Stimulated activated naive CD8-positive, alpha-beta T cell treated with anti-CD3 and anti-CD28 coated beads, Interleukin-15, amount 100 ng/mL, for 72 hours (primary cell): ENCODE measurements at regions not wholly inside any gene's neighbourhood (a gene's known extent, or its start where the extent isn't known, plus 50 kb on each side); places are given as distances from the start of the nearest gene placed in this dataset.

ENCODE experiments used
- ATAC-seq: fragments of 150-1000 bp; cut with Tn5 transposase; 2 replicates; pipeline ENCODE4 v1.10.0; 2021; ENCODE audit warnings: mild to moderate bottlenecking, moderate library complexity
- DNase-seq, 2 donors: peaks; one replicate each; pipeline ENCODE4 v3.0.0; 2021 to 2022
- H3K27ac Mint-ChIP-seq, 2 donors: one replicate each; pipeline ENCODE4 v1.8.0; 2022; ENCODE audit warnings: mild to moderate bottlenecking in 2 of 2, mixed read lengths in 2 of 2, moderate library complexity in 2 of 2
- H3K27me3 Mint-ChIP-seq: one replicate; pipeline ENCODE4 v1.8.0; 2022; ENCODE audit warnings: mixed read lengths
- H3K4me1 Mint-ChIP-seq: one replicate; pipeline ENCODE4 v1.8.0; 2022; ENCODE audit warnings: mild to moderate bottlenecking, mixed read lengths
- H3K4me3 Mint-ChIP-seq, 2 donors: one replicate each; pipeline ENCODE4 v1.8.0; 2022; ENCODE audit warnings: mild to moderate bottlenecking in 2 of 2, mixed read lengths in 2 of 2, moderate library complexity in 1 of 2
- H3K9me3 Mint-ChIP-seq, 2 donors: one replicate each; pipeline ENCODE4 v1.8.0; 2022; ENCODE audit warnings: mixed read lengths in 2 of 2

DNA sequence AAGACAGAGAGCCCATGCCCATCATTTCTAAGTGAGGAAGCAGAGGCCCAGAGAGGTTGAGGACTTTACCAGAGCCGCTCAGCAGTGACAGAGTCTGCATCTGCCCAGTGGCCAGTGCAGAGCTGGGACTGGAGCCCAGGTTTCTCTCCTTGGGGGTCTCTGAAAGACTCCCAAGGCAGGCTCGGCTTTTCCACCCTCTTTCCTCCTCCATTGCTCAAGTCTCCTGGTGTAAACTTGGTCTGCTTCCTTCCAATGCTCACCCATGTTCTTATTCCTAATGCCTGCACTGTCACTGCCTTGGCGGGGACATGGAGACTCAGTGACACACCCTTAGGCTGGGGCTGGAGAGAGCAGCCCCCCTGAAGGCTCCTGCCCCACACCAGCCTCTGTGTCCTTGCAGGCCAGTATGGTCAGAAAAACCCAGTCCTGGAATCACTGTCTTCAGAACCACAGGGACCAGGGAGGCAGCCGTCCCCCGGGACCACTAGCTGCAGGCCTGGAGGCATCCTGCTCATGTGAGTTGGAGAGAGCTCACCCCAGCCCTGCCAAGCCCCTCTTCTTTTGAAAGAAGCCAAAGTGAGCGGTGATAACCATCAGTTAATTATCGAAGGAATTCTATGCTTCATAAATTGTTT, 211.0 kb upstream of the ZNF536 start:
- Mint-ChIP-seq H3K27ac (no peak overlapping the region), H3K27me3 (peaks cover 4% of the 10 kb centered on the region), H3K4me3 (no peak overlapping the region), H3K9me3 (peaks cover 4 to 9% of the 10 kb centered on the region in 2 donors), H3K4me1 (no peaks in the 10 kb centered on the region)
- no peak for DNase-seq
- ATAC-seq, result no peak

DNA sequence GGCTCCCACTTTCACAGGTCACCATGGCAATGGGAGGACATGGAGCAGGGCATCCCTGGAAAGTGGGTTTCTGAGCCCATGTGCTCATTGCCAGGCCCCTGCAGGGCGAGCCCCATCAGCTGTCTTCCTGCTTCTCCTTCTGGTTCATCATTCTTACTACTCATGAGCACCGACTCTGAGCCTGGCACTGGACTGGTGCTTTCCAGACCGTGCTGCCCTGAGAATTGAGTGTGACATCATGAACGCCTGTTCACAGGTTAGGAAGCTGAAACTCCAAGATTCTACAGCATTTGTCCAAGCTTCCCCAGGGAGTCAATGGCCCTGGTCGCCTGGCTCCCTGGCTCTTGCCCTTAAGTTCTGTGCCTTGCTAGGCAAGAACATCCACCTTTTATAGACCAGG, 210.4 kb upstream of the ZNF536 start:
- Mint-ChIP-seq H3K27ac (peak overlapping the region in 1 of 2 donors; percentile 65), H3K4me3 (no peak overlapping the region), H3K4me1 (no peaks in the 10 kb centered on the region), H3K9me3 (peaks cover 4 to 9% of the 10 kb centered on the region in 2 donors), H3K27me3 (no peaks in the 10 kb centered on the region)
- DNase-seq (no peak), ATAC-seq (no peak)

DNA sequence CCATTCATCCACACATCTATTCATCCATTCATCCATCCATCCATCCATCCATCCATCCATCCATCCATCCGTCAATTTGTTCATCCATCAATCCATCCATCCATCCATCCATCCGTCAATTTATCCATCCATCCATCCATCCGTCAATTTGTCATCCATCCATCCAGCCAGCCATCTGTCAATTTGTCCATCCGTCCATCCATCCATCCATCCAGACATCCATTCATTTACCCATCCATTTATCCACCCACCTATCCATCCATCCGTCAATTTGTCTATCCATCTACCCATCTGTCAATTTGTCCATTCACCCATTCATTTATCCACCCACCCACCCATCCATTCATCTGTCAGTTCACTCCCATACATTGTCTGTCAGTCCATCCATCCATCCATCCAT, 209.5 kb upstream of the ZNF536 start:
- DNase-seq, result no peak
- ATAC-seq, result no peak
- Mint-ChIP-seq H3K4me3 (no peak overlapping the region), H3K27me3 (no peaks in the 10 kb centered on the region), H3K4me1 (no peaks in the 10 kb centered on the region), H3K9me3 (peaks cover 4 to 9% of the 10 kb centered on the region in 2 donors), H3K27ac (no peak overlapping the region)

DNA sequence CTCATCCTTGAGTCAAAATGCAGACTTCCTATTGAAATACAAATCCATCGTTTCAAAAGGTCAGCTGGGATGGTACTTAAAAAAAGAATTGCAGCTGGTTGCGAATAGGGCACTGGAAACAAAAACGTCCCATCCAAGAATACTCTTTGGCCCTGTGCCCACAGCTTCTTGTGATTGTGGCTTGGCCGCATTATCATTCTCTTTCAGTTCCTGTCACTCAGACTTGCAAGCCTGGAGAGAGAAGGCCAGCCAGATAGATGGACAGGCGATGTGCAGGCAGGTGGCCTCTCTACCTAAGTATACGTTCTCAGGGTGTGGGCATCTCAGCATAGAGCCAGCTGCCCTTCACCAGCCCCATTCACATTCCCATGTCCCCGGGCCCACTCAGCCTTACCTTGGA, 208.5 kb upstream of the ZNF536 start:
- H3K9me3 Mint-ChIP-seq, result peaks cover 4 to 9% of the 10 kb centered on the region in 2 donors
- H3K4me1 Mint-ChIP-seq, result no peaks in the 10 kb centered on the region

DNA sequence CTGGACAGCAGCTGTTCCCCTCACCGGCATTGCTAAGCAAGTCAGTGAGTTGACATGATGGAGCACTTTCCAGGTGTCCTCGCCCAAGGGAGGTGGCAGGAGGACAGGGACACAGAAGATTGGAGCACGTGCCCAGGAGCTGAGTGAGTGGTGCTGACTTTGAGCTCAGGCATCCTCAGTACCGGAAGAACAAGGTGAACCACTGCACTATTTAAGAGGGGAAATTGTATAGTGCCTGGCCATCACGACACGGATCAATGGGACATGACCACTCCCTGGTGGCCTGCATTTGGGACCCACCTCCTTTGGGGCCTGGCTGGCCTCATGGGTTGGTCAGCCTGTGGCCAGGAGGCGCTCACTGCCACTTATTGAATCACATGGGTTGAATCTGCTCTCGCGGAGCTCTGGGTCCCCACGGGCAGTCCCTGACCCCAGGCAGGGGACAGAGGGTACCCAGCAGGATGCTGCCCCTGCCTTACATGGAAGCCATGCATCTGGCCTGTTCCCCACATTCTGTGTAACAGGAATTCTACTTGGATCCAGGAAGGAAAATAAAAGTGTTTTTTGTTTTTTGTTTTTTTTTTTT, 206.9 kb upstream of the ZNF536 start:
- H3K27ac Mint-ChIP-seq, result no peak overlapping the region
- ATAC-seq (no peak), DNase-seq (no peak)
- no peak overlapping the region for H3K4me3 Mint-ChIP-seq
- peaks cover 4 to 9% of the 10 kb centered on the region in 2 donors for H3K9me3 Mint-ChIP-seq
- no peaks in the 10 kb centered on the region for H3K27me3 Mint-ChIP-seq
- no peaks in the 10 kb centered on the region for H3K4me1 Mint-ChIP-seq

More for the DNA sequence above, 208.5 kb upstream of the ZNF536 start:
- no peak overlapping the region for H3K27ac Mint-ChIP-seq
- H3K27me3 Mint-ChIP-seq, result no peaks in the 10 kb centered on the region
- no peak for ATAC-seq
- DNase-seq, result no peak
- no peak overlapping the region for H3K4me3 Mint-ChIP-seq

DNA sequence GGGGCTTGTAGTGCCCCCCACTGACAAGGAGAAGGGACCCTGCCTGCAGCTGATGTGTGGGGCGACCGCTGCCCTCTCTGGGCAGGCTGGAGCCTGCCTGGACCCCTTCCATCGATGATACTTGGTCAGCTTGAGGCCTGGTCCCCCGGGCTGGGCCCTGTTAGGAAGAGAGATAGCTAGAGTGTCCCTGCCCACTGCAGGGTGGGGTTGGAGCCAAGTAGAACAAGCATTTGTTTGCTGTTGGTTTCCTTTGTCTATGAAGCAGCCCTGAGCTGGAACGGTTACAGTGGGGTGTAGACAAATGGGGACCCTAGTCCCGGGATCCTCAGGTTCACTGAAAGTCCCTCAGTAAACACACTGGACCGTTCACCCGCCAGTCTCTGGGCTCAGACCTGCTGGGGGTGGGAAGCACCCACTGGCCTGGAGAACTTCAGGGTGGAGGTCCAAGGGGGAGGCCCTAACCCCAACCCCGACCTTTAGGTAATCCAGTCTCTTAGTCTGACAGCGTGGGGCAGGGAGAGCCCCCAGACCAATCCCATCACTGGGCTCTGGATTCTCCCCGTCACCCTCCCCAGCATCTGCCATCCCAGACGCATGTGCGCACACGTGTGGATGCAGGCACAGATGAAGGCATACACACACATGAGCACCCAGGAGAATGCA, 204.8 kb upstream of the ZNF536 start:
- H3K9me3 Mint-ChIP-seq, result peaks cover 4 to 9% of the 10 kb centered on the region in 2 donors
- H3K27me3 Mint-ChIP-seq, result no peaks in the 10 kb centered on the region
- H3K4me3 Mint-ChIP-seq, result no peak overlapping the region
- ATAC-seq (no peak), DNase-seq (no peak)
- no peaks in the 10 kb centered on the region for H3K4me1 Mint-ChIP-seq
- no peak overlapping the region for H3K27ac Mint-ChIP-seq

DNA sequence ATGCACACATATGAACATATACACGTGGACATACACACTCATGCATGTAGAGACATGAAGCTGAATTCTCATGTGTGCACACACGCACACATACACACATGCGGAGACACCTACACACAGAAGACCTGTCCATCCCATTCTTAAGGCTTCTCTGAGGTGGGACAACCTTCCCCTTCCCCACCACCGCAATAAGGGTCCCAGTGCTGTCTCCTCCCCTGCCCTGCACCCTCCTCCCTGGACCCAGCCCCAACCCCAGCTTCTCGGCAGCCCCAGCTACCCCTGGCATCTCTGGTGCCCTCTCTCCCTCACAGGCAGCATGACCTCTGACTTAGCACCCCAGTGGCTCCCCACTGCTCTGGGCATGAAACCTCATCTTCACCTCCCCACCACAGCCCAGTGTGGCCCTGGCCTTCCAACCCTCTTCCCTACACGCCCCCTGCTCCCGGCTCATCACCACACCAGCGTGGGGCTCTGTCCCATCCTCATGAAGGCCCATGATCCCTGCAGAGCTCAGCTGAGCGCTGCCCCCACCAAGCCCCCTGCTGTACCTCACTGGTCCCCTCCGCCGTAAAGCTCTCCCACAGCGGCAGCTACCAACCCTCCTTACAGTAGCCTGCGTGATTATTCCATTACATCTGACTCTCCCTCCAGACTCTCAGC, 204.1 kb upstream of the ZNF536 start:
- Mint-ChIP-seq H3K4me1 (no peaks in the 10 kb centered on the region), H3K4me3 (no peak overlapping the region), H3K9me3 (peaks cover 1 to 4% of the 10 kb centered on the region in 2 donors), H3K27ac (no peak overlapping the region), H3K27me3 (no peaks in the 10 kb centered on the region)
- DNase-seq (no peak), ATAC-seq (no peak)

DNA sequence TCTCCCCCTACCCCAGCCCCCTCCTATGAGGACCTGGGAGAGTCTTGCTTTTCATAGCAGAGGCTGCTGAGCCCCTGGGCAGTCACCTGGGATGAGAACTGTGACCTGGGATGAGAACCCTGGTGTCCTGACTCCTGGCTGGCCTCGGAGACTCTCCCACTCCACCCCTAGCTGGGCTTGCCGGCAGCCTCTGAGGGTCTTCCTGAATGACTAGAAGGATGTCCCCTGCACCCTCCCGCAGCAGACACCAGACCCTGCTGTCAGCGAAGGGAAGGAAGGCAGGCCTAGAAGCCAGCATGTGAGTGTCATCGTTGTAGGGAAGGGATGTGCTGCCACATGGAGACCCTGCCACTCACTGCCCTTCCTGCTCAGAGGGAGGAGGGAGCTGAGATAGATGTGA, 203.4 kb upstream of the ZNF536 start:
- Mint-ChIP-seq H3K9me3 (no peaks in the 10 kb centered on the region), H3K4me3 (no peak overlapping the region), H3K27me3 (no peaks in the 10 kb centered on the region), H3K27ac (no peak overlapping the region), H3K4me1 (no peaks in the 10 kb centered on the region)
- no peak for ATAC-seq
- no peak for DNase-seq

DNA sequence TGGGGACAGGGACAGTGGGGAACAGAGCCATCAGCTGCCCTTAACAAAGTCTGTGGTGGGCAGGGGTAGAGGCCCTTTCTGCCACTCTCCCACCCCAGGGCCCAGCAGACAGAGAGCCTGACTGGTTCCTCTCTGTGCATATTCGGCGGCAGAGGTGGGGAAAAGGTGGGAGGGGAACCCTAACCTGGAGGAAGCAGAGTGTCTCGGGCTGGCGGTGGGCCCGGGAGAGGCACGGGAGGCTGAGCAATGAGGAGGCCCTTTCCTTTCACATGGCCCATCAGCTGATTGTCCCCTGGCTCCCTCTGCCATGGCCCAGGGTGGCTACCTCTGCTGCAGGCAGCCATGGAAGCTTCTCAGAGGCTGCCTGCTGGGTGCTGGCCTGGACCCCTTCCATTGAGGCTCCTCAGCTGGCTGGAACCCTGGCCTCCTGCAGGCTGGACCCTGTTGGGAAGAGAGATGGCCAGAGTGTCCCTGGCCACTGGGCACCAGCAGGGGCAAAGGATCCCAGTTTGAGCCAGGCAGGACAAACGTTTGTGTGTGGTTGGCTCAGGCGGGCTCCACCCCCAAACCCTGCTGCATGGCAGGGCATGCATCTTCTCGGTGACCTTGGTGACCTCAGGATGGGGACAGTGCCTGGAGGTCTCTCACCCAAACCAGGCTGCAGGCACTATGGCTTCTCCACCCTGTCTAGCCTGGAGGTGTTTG, 202.8 kb upstream of the ZNF536 start:
- DNase-seq (no peak), ATAC-seq (no peak)
- H3K4me1 Mint-ChIP-seq, result no peaks in the 10 kb centered on the region
- H3K4me3 Mint-ChIP-seq, result no peak overlapping the region
- no peaks in the 10 kb centered on the region for H3K27me3 Mint-ChIP-seq
- H3K9me3 Mint-ChIP-seq, result no peaks in the 10 kb centered on the region
- no peak overlapping the region for H3K27ac Mint-ChIP-seq

DNA sequence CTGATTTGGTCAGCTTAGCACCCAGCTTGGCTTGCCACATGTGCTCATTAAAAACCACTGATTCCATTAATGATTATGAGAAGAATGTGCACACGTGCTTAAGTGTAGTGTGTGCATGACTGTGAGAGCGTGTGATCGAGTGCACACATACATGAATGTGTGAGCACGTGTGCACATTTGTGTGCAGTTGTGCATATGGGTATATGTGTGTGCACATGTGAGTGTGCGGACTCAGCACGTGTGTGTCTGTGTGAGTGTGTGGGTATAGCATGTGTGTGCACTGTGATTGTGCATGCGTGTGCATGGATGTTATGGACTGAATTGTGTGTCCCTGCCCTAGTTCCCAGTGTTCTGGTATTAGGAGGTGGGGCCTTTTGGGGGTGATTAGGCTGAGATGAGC, 202.1 kb upstream of the ZNF536 start:
- ATAC-seq (no peak), DNase-seq (no peak)
- Mint-ChIP-seq H3K4me1 (no peaks in the 10 kb centered on the region), H3K27me3 (no peaks in the 10 kb centered on the region), H3K9me3 (no peaks in the 10 kb centered on the region), H3K4me3 (no peak overlapping the region), H3K27ac (no peak overlapping the region)

DNA sequence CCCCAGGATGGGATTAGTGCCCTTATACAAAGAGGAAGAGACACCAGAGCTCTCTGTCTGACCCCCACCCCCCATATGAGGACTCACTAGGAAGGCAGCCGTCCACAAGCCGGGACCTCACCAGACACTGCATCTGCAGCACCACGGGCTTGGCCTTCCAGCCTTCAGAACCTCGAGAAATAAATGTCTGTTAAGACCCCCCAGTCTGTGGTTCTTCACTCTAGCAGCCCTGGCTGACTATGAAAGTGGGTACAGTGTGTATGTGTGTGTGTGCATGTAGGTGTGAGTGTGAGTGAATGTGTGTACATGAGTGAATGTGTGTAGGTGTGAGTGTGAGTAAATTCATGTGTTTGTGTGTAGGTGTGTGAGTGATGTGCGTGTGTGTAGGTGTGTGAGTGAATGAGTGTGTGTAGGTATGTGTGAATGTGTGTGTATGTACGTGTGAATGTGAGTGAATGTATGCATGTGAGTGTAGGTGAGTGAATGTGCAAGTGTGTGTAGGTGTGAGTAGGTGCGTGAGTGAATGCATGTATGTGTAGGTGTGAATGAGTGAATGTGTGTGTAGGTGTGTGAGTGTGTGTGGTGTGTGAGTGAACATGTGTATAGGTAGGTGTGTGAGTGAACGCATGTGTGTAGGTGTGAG, 201.6 kb upstream of the ZNF536 start:
- DNase-seq (no peak), ATAC-seq (no peak)
- no peaks in the 10 kb centered on the region for H3K9me3 Mint-ChIP-seq
- H3K27me3 Mint-ChIP-seq, result no peaks in the 10 kb centered on the region
- no peaks in the 10 kb centered on the region for H3K4me1 Mint-ChIP-seq
- no peak overlapping the region for H3K27ac Mint-ChIP-seq
- no peak overlapping the region for H3K4me3 Mint-ChIP-seq

DNA sequence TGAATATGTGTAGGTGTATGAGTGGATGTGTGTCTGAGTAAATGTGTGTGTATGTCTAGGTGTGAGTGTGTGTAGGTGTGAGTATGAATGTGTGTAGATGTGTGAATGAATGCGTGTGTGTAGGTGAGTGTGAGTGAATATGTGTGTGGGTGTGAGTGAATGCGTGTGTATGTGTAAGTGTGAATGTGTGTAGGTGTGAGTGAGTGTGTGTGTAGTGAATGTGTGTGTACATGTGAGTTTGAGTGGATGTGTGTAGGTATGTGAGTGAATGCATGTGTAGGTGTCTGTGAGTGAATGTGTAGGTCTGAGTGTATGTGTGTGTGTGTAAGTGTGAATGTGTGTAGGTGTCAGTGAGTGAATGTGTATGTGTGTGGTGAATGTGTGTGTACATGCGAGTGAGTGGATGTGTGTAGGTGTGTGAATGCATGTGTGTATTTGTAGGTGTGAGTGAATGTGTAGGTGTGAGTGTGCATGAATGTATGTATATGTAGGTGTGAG, 201.0 kb upstream of the ZNF536 start:
- Mint-ChIP-seq H3K4me3 (no peak overlapping the region), H3K9me3 (peaks cover 0 to 2% of the 10 kb centered on the region in 2 donors), H3K27ac (no peak overlapping the region), H3K4me1 (no peaks in the 10 kb centered on the region), H3K27me3 (no peaks in the 10 kb centered on the region)
- ATAC-seq (no peak), DNase-seq (no peak)

DNA sequence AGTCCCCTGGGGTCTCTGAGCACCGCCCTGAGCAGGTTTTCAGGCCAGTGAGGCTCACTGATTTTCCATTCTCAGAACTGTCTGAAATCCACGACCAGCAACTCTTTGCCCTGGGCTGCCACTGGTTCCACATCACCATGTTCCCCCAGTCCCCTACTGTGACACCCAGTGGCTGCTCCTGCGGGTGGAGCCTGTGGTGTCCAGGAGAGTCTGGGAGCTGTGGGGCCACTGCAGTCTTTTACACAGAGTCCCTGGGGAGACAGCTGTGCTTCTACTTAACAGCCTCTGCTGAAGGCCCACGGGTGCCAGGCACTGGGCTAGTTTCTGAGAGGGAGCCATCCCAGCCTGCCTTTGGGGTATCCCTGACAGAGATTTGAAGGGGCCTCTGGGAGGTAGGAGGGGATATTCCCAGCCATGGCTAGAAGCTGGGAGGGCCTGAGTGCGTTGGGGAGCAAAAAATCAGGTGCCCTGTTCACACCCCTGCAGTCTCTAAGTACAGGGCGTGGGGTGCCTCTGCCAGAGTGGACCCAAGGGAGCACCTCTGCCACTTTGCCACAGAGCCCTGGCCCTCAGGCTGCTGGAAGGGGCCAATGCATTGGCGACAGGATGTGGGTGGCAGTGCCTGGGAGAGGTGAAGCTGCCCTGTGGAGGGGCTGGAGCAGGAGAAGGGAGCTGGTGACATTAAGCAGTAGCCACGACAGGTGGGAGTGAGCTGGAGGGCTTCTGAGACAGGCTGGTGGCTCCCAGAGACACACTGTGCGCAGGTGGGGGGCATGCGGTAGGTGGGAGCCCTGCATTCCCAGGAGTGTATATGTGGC, 200.2 kb upstream of the ZNF536 start:
- H3K4me1 Mint-ChIP-seq, result no peaks in the 10 kb centered on the region
- H3K27ac Mint-ChIP-seq, result no peak overlapping the region
- no peak overlapping the region for H3K4me3 Mint-ChIP-seq
- ATAC-seq (no peak), DNase-seq (no peak)
- peaks cover 0 to 10% of the 10 kb centered on the region in 2 donors for H3K9me3 Mint-ChIP-seq
- no peaks in the 10 kb centered on the region for H3K27me3 Mint-ChIP-seq

DNA sequence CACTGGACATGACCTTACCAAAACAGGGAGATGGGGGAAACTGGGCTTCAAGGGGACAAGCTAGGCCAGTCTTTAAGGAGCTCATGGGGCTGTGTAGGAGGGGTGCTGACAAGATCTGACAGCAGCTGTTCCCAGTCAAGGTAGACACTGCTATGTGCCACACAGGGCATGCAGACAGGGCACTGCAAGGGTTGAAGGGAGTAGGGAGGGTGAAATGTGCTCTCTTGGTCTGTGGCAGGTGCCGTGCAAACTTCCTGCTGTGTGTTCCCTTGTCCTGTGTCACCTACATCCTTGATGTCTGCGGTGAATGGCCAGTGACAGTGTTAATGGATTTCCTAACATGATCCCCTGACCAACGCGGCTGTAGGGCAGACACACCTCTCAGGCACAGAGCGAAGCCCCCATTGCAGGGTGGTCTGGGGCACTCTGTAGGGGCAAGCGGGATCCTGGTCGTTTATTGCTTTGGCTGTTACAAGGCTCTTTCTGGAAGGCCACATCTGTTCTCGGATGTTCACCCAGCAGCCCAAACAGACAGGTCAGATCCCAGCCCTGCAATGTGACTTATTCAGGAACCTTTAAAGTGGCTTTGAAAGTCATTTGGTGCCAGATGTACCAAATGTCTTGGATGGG, 199.5 kb upstream of the ZNF536 start:
- Mint-ChIP-seq H3K4me1 (no peaks in the 10 kb centered on the region), H3K9me3 (peaks cover 0 to 15% of the 10 kb centered on the region in 2 donors), H3K27ac (no peak overlapping the region), H3K27me3 (peaks cover 1% of the 10 kb centered on the region), H3K4me3 (no peak overlapping the region)
- no peak for ATAC-seq
- no peak for DNase-seq
